ENCODE measurements at regions not wholly inside any gene's neighbourhood (a gene's known extent, or its start where the extent isn't known, plus 50 kb on each side); places are given as distances from the start of the nearest gene placed in this dataset.

- H3K4me1 ChIP-seq (ENCODE audit: control insufficient read depth, extremely low read depth, insufficient read depth, low read length) = peaks cover 5% of the 10 kb centered on the region
- no peak for DNase-seq (ENCODE audit: low read depth in 2 of 2)
- no peaks in the 10 kb centered on the region for H3K79me2 ChIP-seq (ENCODE audit: control insufficient read depth, insufficient read depth, low read length)
- H3K36me3 ChIP-seq (ENCODE audit: control insufficient read depth, insufficient read depth, low read length) = no peaks in the 10 kb centered on the region
- no peak overlapping the region for H3K4me3 ChIP-seq (replicated peaks in 1 of 4; ENCODE audit: control extremely low read depth in 1 of 4, insufficient read depth in 1 of 4, low read depth in 3 of 4, low read length in 4 of 4)
- no peak overlapping the region for H3K9ac ChIP-seq (ENCODE audit: insufficient read depth, low read length)
- TF ChIP-seq EZH2 (IDR thresholded peaks at IDR 0.05; ENCODE audit: low read length, missing control alignments) = no peak
- TF ChIP-seq CTCF (conservative IDR thresholded peaks at IDR 0.05 in 1 of 2, IDR thresholded peaks at IDR 0.05 in 1 of 2; ENCODE audit: low read depth in 1 of 2, low read length in 2 of 2) = no peak
- H3K27me3 ChIP-seq (ENCODE audit: control insufficient read depth, insufficient read depth, low read length) = no peaks in the 10 kb centered on the region
- H3K27ac ChIP-seq (ENCODE audit: insufficient read depth, low read length) = no peak overlapping the region
- H4K20me1 ChIP-seq (ENCODE audit: control insufficient read depth, extremely low read depth, insufficient read depth, low read length) = no peaks in the 10 kb centered on the region
- no peaks in the 10 kb centered on the region for H3K9me3 ChIP-seq (ENCODE audit: control insufficient read depth, insufficient read depth, low read depth, low read length)
- H2AFZ ChIP-seq (ENCODE audit: low read length) = no peak overlapping the region
- no peak overlapping the region for H3K4me2 ChIP-seq (ENCODE audit: extremely low read depth, insufficient read depth, low read length)
Measured at GRCh38 chr13:76720821-76721220, 165.4 kb downstream of the KCTD12 start.

GRCh38 chr13:76720416-76720815 is 165.8 kb downstream of the KCTD12 start:
- no peak overlapping the region for H3K4me3 ChIP-seq (replicated peaks in 1 of 4; ENCODE audit: control extremely low read depth in 1 of 4, insufficient read depth in 1 of 4, low read depth in 3 of 4, low read length in 4 of 4)
- no peaks in the 10 kb centered on the region for H3K36me3 ChIP-seq (ENCODE audit: control insufficient read depth, insufficient read depth, low read length)
- H3K27ac ChIP-seq (ENCODE audit: insufficient read depth, low read length) = no peak overlapping the region

GRCh38 chr13:76719955-76720354 is 166.2 kb downstream of the KCTD12 start:
- peaks cover 5% of the 10 kb centered on the region for H3K4me1 ChIP-seq (ENCODE audit: control insufficient read depth, extremely low read depth, insufficient read depth, low read length)
- H3K36me3 ChIP-seq (ENCODE audit: control insufficient read depth, insufficient read depth, low read length) = no peaks in the 10 kb centered on the region
- H3K9me3 ChIP-seq (ENCODE audit: control insufficient read depth, insufficient read depth, low read depth, low read length) = no peaks in the 10 kb centered on the region
- H3K4me2 ChIP-seq (ENCODE audit: extremely low read depth, insufficient read depth, low read length) = no peak overlapping the region
- no peak overlapping the region for H3K27ac ChIP-seq (ENCODE audit: insufficient read depth, low read length)
- H3K79me2 ChIP-seq (ENCODE audit: control insufficient read depth, insufficient read depth, low read length) = no peaks in the 10 kb centered on the region
- no peaks in the 10 kb centered on the region for H4K20me1 ChIP-seq (ENCODE audit: control insufficient read depth, extremely low read depth, insufficient read depth, low read length)
- TF ChIP-seq EZH2 (IDR thresholded peaks at IDR 0.05; ENCODE audit: low read length, missing control alignments) (no peak), CTCF (conservative IDR thresholded peaks at IDR 0.05 in 1 of 2, IDR thresholded peaks at IDR 0.05 in 1 of 2; ENCODE audit: low read depth in 1 of 2, low read length in 2 of 2) (no peak)
- no peak overlapping the region for H2AFZ ChIP-seq (ENCODE audit: low read length)
- no peak overlapping the region for H3K9ac ChIP-seq (ENCODE audit: insufficient read depth, low read length)
- no peak for DNase-seq (ENCODE audit: low read depth in 2 of 2)
- H3K27me3 ChIP-seq (ENCODE audit: control insufficient read depth, insufficient read depth, low read length) = no peaks in the 10 kb centered on the region
- H3K4me3 ChIP-seq (replicated peaks in 1 of 4; ENCODE audit: control extremely low read depth in 1 of 4, insufficient read depth in 1 of 4, low read depth in 3 of 4, low read length in 4 of 4) = no peak overlapping the region

More at GRCh38 chr13:76720416-76720815, 165.8 kb downstream of the KCTD12 start:
- Histone ChIP-seq H2AFZ (ENCODE audit: low read length) (no peak overlapping the region), H3K4me1 (ENCODE audit: control insufficient read depth, extremely low read depth, insufficient read depth, low read length) (peaks cover 5% of the 10 kb centered on the region), H3K9me3 (ENCODE audit: control insufficient read depth, insufficient read depth, low read depth, low read length) (no peaks in the 10 kb centered on the region), H4K20me1 (ENCODE audit: control insufficient read depth, extremely low read depth, insufficient read depth, low read length) (no peaks in the 10 kb centered on the region), H3K4me2 (ENCODE audit: extremely low read depth, insufficient read depth, low read length) (no peak overlapping the region), H3K27me3 (ENCODE audit: control insufficient read depth, insufficient read depth, low read length) (no peaks in the 10 kb centered on the region), H3K79me2 (ENCODE audit: control insufficient read depth, insufficient read depth, low read length) (no peaks in the 10 kb centered on the region), H3K9ac (ENCODE audit: insufficient read depth, low read length) (no peak overlapping the region)
- TF ChIP-seq CTCF (conservative IDR thresholded peaks at IDR 0.05 in 1 of 2, IDR thresholded peaks at IDR 0.05 in 1 of 2; ENCODE audit: low read depth in 1 of 2, low read length in 2 of 2) (no peak), EZH2 (IDR thresholded peaks at IDR 0.05; ENCODE audit: low read length, missing control alignments) (no peak)
- DNase-seq (ENCODE audit: low read depth in 2 of 2) = no peak

Measured in fibroblast of lung (primary cell).